ENCODE measurements at regions not wholly inside any gene's neighbourhood (a gene's known extent, or its start where the extent isn't known, plus 50 kb on each side); places are given as distances from the start of the nearest gene placed in this dataset.
A peak's percentile ranks its signal among the peaks of the same experiment; 100 is the strongest.

GRCh38 chr14:98288825-98289224, 983.2 kb downstream of the BCL11B start:
- WGBS, result 90% methylated on average over 6 of the region's 6 CpGs
- Histone ChIP-seq H3K27ac (ENCODE audit: low read depth in 1 of 2, low read length in 1 of 2) (no peak overlapping the region), H3K4me3 (ENCODE audit: low read length in 2 of 2) (no peak overlapping the region), H3K36me3 (ENCODE audit: control insufficient read depth in 2 of 2, insufficient read depth in 2 of 2, low read length in 1 of 2) (no peaks in the 10 kb centered on the region), H3K4me1 (ENCODE audit: control insufficient read depth in 2 of 2, insufficient read depth in 2 of 2, low read length in 2 of 2) (peaks cover 2 to 3% of the 10 kb centered on the region in 2 donors), H3K27me3 (ENCODE audit: control insufficient read depth in 2 of 2, insufficient read depth in 1 of 2, low read length in 1 of 2) (no peaks in the 10 kb centered on the region), H3K9me3 (ENCODE audit: control insufficient read depth in 2 of 2, insufficient read depth in 1 of 2, low read length in 1 of 2) (peaks cover 0 to 6% of the 10 kb centered on the region in 2 donors)
- DNase-seq (ENCODE audit: low read depth in 6 of 9, low spot score in 9 of 9), result no peak

GRCh38 chr14:98290596-98290995, 981.4 kb downstream of the BCL11B start:
- H3K9me3 ChIP-seq (ENCODE audit: control insufficient read depth in 2 of 2, insufficient read depth in 1 of 2, low read length in 1 of 2), result peaks cover 0 to 6% of the 10 kb centered on the region in 2 donors
- no peaks in the 10 kb centered on the region for H3K36me3 ChIP-seq (ENCODE audit: control insufficient read depth in 2 of 2, insufficient read depth in 2 of 2, low read length in 1 of 2)
- H3K27me3 ChIP-seq (ENCODE audit: control insufficient read depth in 2 of 2, insufficient read depth in 1 of 2, low read length in 1 of 2), result no peaks in the 10 kb centered on the region
- DNase-seq (ENCODE audit: low read depth in 6 of 9, low spot score in 9 of 9), result no peak
- no peak overlapping the region for H3K27ac ChIP-seq (ENCODE audit: low read depth in 1 of 2, low read length in 1 of 2)
- no peak overlapping the region for H3K4me3 ChIP-seq (ENCODE audit: low read length in 2 of 2)
- 96% methylated on average over 4 of the region's 4 CpGs for WGBS
- peaks cover 2 to 3% of the 10 kb centered on the region in 2 donors for H3K4me1 ChIP-seq (ENCODE audit: control insufficient read depth in 2 of 2, insufficient read depth in 2 of 2, low read length in 2 of 2)

- DNase-seq (ENCODE audit: low read depth in 6 of 9, low spot score in 9 of 9), result no peak
- no peaks in the 10 kb centered on the region for H3K27me3 ChIP-seq (ENCODE audit: control insufficient read depth in 2 of 2, insufficient read depth in 1 of 2, low read length in 1 of 2)
- H3K4me1 ChIP-seq (ENCODE audit: control insufficient read depth in 2 of 2, insufficient read depth in 2 of 2, low read length in 2 of 2), result peaks cover 2 to 3% of the 10 kb centered on the region in 2 donors
- H3K4me3 ChIP-seq (ENCODE audit: low read length in 2 of 2), result no peak overlapping the region
- WGBS, result 97% methylated on average over 2 of the region's 2 CpGs
- H3K36me3 ChIP-seq (ENCODE audit: control insufficient read depth in 2 of 2, insufficient read depth in 2 of 2, low read length in 1 of 2), result no peaks in the 10 kb centered on the region
- no peak overlapping the region for H3K27ac ChIP-seq (ENCODE audit: low read depth in 1 of 2, low read length in 1 of 2)
- peaks cover 0 to 10% of the 10 kb centered on the region in 2 donors for H3K9me3 ChIP-seq (ENCODE audit: control insufficient read depth in 2 of 2, insufficient read depth in 1 of 2, low read length in 1 of 2)
Measured at GRCh38 chr14:98292191-98292590, 979.8 kb downstream of the BCL11B start.

- Histone ChIP-seq H3K4me3 (ENCODE audit: low read length in 2 of 2) (no peak overlapping the region), H3K4me1 (ENCODE audit: control insufficient read depth in 2 of 2, insufficient read depth in 2 of 2, low read length in 2 of 2) (peaks cover 8 to 9% of the 10 kb centered on the region in 2 donors), H3K36me3 (ENCODE audit: control insufficient read depth in 2 of 2, insufficient read depth in 2 of 2, low read length in 1 of 2) (no peaks in the 10 kb centered on the region), H3K27ac (ENCODE audit: low read depth in 1 of 2, low read length in 1 of 2) (no peak overlapping the region), H3K9me3 (ENCODE audit: control insufficient read depth in 2 of 2, insufficient read depth in 1 of 2, low read length in 1 of 2) (peaks cover 0 to 15% of the 10 kb centered on the region in 2 donors), H3K27me3 (ENCODE audit: control insufficient read depth in 2 of 2, insufficient read depth in 1 of 2, low read length in 1 of 2) (no peaks in the 10 kb centered on the region)
- 95% methylated on average over 5 of the region's 5 CpGs for WGBS
- DNase-seq (ENCODE audit: low read depth in 6 of 9, low spot score in 9 of 9), result no peak
Measured at GRCh38 chr14:98293576-98293975, 978.4 kb downstream of the BCL11B start.

- H3K36me3 ChIP-seq (ENCODE audit: control insufficient read depth in 2 of 2, insufficient read depth in 2 of 2, low read length in 1 of 2), result no peaks in the 10 kb centered on the region
- no peak for DNase-seq (ENCODE audit: low read depth in 6 of 9, low spot score in 9 of 9)
- no peak overlapping the region for H3K27ac ChIP-seq (ENCODE audit: low read depth in 1 of 2, low read length in 1 of 2)
- peaks cover 0 to 9% of the 10 kb centered on the region in 2 donors for H3K9me3 ChIP-seq (ENCODE audit: control insufficient read depth in 2 of 2, insufficient read depth in 1 of 2, low read length in 1 of 2)
- 70% methylated on average over 7 of the region's 7 CpGs for WGBS
- H3K27me3 ChIP-seq (ENCODE audit: control insufficient read depth in 2 of 2, insufficient read depth in 1 of 2, low read length in 1 of 2), result no peaks in the 10 kb centered on the region
- H3K4me1 ChIP-seq (ENCODE audit: control insufficient read depth in 2 of 2, insufficient read depth in 2 of 2, low read length in 2 of 2), result peaks cover 12 to 18% of the 10 kb centered on the region in 2 donors
- H3K4me3 ChIP-seq (ENCODE audit: low read length in 2 of 2), result no peak overlapping the region
Measured at GRCh38 chr14:98296895-98297294, 975.1 kb downstream of the BCL11B start.

GRCh38 chr14:98297567-98297966, 974.4 kb downstream of the BCL11B start:
- Histone ChIP-seq H3K4me1 (ENCODE audit: control insufficient read depth in 2 of 2, insufficient read depth in 2 of 2, low read length in 2 of 2) (peaks cover 12 to 18% of the 10 kb centered on the region in 2 donors), H3K36me3 (ENCODE audit: control insufficient read depth in 2 of 2, insufficient read depth in 2 of 2, low read length in 1 of 2) (no peaks in the 10 kb centered on the region), H3K27ac (ENCODE audit: low read depth in 1 of 2, low read length in 1 of 2) (no peak overlapping the region), H3K27me3 (ENCODE audit: control insufficient read depth in 2 of 2, insufficient read depth in 1 of 2, low read length in 1 of 2) (no peaks in the 10 kb centered on the region), H3K9me3 (ENCODE audit: control insufficient read depth in 2 of 2, insufficient read depth in 1 of 2, low read length in 1 of 2) (peaks cover 0 to 9% of the 10 kb centered on the region in 2 donors), H3K4me3 (ENCODE audit: low read length in 2 of 2) (no peak overlapping the region)
- no peak for DNase-seq (ENCODE audit: low read depth in 6 of 9, low spot score in 9 of 9)
- 98% methylated on average over 7 of the region's 7 CpGs for WGBS

- peaks cover 0 to 9% of the 10 kb centered on the region in 2 donors for H3K9me3 ChIP-seq (ENCODE audit: control insufficient read depth in 2 of 2, insufficient read depth in 1 of 2, low read length in 1 of 2)
- no peak overlapping the region for H3K27ac ChIP-seq (ENCODE audit: low read depth in 1 of 2, low read length in 1 of 2)
- DNase-seq (ENCODE audit: low read depth in 6 of 9, low spot score in 9 of 9), result peak in 6 of 9 donors; percentile 15 to 54 (median 31)
- no peaks in the 10 kb centered on the region for H3K36me3 ChIP-seq (ENCODE audit: control insufficient read depth in 2 of 2, insufficient read depth in 2 of 2, low read length in 1 of 2)
- no peaks in the 10 kb centered on the region for H3K27me3 ChIP-seq (ENCODE audit: control insufficient read depth in 2 of 2, insufficient read depth in 1 of 2, low read length in 1 of 2)
- H3K4me1 ChIP-seq (ENCODE audit: control insufficient read depth in 2 of 2, insufficient read depth in 2 of 2, low read length in 2 of 2), result peaks cover 12 to 18% of the 10 kb centered on the region in 2 donors
- 92% methylated on average over 8 of the region's 8 CpGs for WGBS
- H3K4me3 ChIP-seq (ENCODE audit: low read length in 2 of 2), result no peak overlapping the region
Measured at GRCh38 chr14:98298481-98299244, 973.3 kb downstream of the BCL11B start.

GRCh38 chr14:98301681-98302080, 970.3 kb downstream of the BCL11B start:
- no peaks in the 10 kb centered on the region for H3K36me3 ChIP-seq (ENCODE audit: control insufficient read depth in 2 of 2, insufficient read depth in 2 of 2, low read length in 1 of 2)
- H3K4me1 ChIP-seq (ENCODE audit: control insufficient read depth in 2 of 2, insufficient read depth in 2 of 2, low read length in 2 of 2), result peaks cover 12 to 18% of the 10 kb centered on the region in 2 donors
- DNase-seq (ENCODE audit: low read depth in 6 of 9, low spot score in 9 of 9), result no peak
- 98% methylated on average over 4 of the region's 4 CpGs for WGBS
- no peak overlapping the region for H3K27ac ChIP-seq (ENCODE audit: low read depth in 1 of 2, low read length in 1 of 2)
- H3K9me3 ChIP-seq (ENCODE audit: control insufficient read depth in 2 of 2, insufficient read depth in 1 of 2, low read length in 1 of 2), result peaks cover 0 to 12% of the 10 kb centered on the region in 2 donors
- no peak overlapping the region for H3K4me3 ChIP-seq (ENCODE audit: low read length in 2 of 2)
- no peaks in the 10 kb centered on the region for H3K27me3 ChIP-seq (ENCODE audit: control insufficient read depth in 2 of 2, insufficient read depth in 1 of 2, low read length in 1 of 2)

GRCh38 chr14:98304574-98304973, 967.4 kb downstream of the BCL11B start:
- 97% methylated on average over 3 of the region's 3 CpGs for WGBS
- DNase-seq (ENCODE audit: low read depth in 6 of 9, low spot score in 9 of 9), result no peak
- H3K4me3 ChIP-seq (ENCODE audit: low read length in 2 of 2), result no peak overlapping the region
- H3K9me3 ChIP-seq (ENCODE audit: control insufficient read depth in 2 of 2, insufficient read depth in 1 of 2, low read length in 1 of 2), result peaks cover 0 to 3% of the 10 kb centered on the region in 2 donors
- peaks cover 0 to 2% of the 10 kb centered on the region in 2 donors for H3K4me1 ChIP-seq (ENCODE audit: control insufficient read depth in 2 of 2, insufficient read depth in 2 of 2, low read length in 2 of 2)
- no peaks in the 10 kb centered on the region for H3K36me3 ChIP-seq (ENCODE audit: control insufficient read depth in 2 of 2, insufficient read depth in 2 of 2, low read length in 1 of 2)
- no peaks in the 10 kb centered on the region for H3K27me3 ChIP-seq (ENCODE audit: control insufficient read depth in 2 of 2, insufficient read depth in 1 of 2, low read length in 1 of 2)
- H3K27ac ChIP-seq (ENCODE audit: low read depth in 1 of 2, low read length in 1 of 2), result no peak overlapping the region
